SIG-M5 (cell line): ENCODE measurements at regions not wholly inside any gene's neighbourhood (a gene's known extent, or its start where the extent isn't known, plus 50 kb on each side); places are given as distances from the start of the nearest gene placed in this dataset.

ENCODE experiments used
- DNase-seq: peaks from one replicate; lab custom pipeline; 2025; lab: John Stamatoyannopoulos, UW

DNA sequence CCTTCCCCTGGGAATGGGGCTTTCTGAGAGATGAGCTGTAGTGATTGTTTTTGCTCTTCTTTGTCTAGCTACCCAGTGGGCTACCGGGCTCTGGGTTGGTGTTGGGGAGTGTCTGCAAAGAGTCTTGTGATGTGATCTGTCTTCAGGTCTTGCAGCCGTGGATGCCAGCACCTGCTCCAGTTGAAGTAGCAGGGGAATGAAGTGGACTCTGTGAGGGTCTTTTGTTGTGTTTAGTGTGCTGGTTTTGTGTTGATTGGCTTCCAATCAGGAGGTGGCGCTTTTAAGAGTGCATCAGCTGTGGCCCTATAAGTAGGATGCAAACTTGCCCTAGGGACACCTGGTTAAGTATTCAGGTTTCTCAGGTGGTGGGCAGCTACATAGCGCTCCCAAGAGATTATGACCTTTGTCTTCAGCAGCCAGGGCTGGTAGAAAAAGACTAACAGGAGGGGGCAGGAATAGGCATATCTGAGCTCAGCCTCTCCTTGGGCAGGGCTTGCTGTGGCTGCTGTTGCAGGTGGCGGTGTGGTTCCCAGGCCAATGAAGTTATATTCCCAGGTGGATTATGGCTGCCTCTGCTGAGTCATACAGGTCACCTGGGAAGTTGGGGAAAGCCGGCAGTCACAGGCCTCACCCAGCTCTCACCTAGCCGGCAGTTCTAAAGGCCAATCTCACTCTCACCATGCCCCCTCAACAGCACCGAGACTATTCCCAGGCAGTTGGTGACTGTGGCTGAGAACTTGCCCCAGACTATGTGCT is 315.7 kb upstream of the C11orf87 start:
- no peak for DNase-seq

GRCh38 chr11:109109150-109109549 is 312.8 kb upstream of the C11orf87 start:
- no peak for DNase-seq

DNA sequence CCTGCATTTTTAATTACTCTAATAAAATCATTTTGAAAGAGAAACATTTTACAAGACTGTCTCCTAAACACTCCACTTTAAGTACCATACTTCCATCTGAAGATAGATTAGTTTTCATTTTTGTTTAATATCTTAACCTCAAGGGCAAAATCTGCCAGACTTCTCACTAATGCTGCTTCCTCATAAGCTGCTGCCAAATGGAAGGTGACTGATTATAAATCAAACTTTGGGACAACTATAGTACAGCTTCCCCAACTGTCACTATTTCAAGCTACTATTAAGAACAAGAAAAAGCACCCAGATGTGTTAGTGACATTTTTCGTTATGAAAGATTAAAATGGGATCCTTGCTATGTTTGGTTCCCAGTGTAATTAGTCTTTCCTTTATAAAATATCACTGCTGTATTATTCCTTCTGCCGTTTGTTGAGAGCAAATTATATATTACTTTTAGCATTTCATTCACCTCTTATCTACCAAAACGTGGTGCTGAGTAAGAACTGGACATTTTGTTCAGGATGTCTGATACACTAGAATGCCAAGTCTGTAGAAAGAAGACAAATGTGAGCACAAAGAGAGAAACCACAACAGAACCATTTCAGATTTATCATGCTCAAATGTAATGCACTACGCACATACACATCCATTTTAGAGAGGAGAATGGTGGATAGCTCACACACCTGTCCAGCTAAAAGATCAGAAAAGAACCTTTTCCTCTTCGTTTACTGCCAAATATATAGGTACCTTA is 312.2 kb upstream of the C11orf87 start:
- DNase-seq, result no peak

GRCh38 chr11:109112261-109112660 is 309.7 kb upstream of the C11orf87 start:
- no peak for DNase-seq

- DNase-seq, result no peak
Measured at GRCh38 chr11:109112821-109113280, 309.1 kb upstream of the C11orf87 start.

DNA sequence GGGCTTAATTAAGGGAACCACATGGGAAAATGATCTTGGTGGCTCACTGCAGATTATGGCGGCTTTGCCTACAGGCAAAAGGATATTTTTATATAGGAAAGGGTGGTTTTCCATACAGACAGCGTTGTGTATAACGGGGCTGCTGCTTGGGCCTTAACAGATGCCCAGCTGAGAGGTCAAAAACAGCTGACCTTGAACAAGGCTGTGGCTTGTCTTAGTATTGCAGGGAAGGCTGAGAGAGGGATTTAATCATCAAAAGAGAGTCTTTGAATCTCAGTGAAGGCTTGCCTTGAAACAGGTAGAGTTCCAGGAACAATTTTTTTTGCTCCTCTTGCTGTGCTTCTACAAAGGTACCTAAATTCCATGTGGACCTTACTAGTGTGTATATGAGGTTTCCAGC is 301.6 kb upstream of the C11orf87 start:
- DNase-seq, result no peak

DNA sequence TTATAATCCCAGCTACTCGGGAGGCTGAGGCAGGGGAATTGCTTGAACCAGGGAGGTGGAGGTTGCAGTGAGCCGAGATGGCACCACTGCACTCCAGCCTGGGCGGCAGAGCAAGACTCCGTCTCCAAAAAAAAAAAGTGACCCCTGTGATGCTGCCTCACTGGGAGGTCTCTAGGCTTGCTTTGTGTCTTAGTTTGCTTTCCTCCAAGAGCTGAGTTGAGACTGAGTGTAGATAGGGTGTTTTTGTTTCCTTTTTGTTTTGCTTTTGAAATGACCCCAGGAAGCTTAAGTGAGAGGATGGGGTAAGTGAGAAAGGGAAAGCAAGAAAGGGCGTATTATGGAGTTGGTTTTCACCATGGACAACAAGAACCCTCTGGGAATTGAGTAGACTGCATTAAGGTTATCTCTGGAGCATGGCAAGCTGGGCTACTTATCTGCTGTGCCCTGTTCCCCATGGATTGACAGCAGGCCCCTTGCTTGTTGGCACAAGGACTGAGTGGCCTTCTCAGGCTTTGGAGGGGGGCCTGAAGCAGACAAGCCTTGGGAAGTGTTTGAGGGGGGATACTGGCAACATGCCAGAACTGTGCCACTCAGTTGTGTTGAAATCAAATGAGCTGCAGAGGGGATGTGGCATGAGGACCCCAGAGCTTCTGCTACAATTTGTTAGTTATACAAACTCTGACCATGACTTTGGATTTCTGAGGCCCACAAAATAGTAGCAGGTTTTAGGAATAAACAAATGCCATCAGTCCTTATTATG is 300.6 kb upstream of the C11orf87 start:
- DNase-seq, result no peak

DNA sequence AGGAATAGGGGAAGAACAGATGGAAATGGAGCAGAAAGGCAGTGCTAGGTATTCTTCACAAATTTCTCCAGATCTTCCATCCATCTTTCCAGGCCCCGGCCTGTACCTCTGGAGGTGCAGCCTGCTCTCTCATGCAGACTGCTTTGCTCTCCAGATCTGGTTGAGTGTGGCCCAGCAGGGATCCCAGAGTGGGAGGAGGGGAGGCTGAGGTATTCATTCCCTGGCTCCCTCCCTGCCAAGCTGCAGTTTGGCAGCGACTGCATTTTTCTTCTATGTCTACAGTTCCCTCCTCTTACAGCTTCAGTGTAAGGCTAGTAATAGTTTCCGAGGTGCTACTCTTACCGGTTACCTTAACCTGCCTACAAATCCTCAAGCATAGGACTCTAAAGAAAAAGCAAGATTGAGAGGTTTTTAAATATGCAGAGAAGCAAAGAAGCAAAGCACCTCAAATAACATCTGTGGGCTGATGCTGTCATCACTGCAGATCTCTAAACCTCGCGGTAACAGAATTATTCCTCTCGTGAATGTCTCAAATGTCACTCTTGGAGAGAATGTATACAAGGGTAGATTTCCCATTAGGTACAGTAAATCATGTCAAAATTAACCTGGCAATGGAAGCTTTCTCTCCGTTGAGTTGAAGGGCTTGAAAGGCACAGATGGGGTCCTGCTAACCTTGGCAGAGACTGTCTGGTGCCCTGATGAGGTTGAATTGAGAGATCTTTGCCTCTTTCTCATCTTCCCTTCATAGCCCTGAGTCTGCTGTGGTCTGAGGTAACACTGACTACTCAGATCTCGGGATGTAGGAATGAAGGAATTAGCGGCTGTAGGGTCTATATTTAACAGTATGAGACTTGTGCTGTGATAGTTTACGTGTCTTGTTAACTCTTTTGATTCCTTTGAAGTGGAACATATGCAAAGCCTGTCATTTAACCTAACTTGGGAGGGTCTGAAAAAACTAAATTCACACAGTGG is 297.9 kb upstream of the C11orf87 start:
- DNase-seq, result no peak

GRCh38 chr11:109130910-109131309 is 291.1 kb upstream of the C11orf87 start:
- DNase-seq, result no peak

DNA sequence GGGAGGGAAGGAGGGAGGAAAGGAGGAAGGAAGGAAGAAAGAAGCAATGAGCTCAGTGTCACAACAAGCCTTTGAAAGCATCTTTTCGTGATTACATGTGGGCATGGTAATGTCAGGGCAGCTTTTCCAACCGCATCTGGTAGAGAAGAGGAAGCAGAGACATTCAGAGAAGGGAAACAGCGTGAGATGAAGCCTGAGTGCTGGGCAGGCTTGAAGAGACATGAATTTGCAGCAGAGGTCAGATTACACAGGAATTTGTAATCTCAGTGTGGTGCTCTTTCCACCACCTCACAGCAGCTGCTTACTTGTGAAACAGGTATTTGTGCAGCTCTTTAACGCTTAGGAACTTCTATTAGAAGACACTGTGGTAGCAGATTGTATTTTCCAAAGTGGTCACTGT is 289.5 kb upstream of the C11orf87 start:
- DNase-seq, result no peak

DNA sequence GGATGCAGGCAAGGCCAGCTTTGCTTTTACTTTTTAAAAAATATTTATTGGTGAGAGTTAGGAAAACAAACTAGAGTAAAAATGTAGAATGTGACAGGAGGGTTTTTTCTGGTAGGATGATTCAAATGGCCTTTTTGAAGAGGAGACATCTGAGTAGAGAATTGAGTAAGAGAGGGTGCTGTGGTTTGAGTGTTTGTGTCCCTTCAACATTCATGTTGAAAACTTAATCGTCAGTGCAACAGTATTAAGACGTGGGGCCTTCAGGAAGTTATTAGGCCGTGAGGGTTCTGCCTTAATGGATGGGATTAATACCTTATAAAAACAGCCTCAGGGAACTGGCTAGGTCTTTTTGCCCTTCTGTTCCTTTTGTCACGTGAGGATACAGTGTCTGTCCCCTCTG is 288.8 kb upstream of the C11orf87 start:
- DNase-seq, result no peak

- no peak for DNase-seq
Measured at GRCh38 chr11:109135627-109136026, 286.4 kb upstream of the C11orf87 start.

GRCh38 chr11:109138196-109138595 is 283.8 kb upstream of the C11orf87 start:
- no peak for DNase-seq

DNA sequence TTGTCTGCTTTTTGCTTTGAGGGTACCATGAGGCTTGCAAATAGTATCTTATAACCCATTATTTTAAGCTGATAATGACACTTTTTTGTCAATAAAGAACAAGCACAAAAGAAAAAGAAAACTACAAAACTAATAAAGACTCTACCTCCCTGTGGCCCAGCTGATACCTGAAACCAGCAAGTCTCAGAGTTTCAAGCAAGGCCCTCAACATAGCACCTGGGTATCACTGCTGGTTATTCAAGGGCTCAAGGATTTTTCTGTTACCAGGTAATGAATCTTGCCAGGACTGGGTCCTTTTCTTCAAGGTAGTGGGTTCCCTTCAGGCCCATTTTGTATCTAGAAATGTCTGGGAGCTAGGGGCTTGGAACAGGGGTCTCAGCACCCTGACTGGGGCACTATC is 281.6 kb upstream of the C11orf87 start:
- no peak for DNase-seq

DNA sequence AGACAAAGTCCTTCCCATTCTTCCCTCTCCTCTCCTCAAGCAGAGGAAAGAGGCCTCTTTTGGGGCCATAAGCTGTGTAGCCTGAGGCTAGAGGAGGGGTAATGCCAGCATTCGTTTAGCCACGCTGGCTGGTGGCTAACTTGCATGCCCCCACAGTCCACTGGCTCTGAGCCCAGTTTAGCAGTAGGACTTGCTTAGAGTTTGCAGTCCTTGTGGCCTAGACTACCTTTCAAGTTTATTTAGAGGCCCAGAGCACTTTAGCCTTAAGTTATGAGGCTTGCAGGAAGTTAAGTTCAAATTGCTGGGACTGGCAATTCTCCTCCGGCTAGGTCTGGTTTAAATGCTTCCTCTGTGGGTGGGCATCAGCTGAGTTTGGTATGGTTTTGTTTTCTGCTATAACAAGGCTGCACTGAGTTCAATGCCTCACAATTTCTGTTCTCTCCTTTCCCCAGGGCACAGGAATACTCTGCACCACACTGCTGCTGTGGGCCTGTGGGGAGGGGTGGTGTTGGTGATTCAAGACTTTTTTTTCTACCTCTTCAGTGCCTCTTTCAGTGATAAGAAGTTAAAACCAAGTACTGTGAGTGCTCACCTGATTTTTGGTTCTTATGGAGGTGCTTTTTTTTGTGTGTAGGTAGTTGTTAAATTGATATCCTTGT is 281.0 kb upstream of the C11orf87 start:
- no peak for DNase-seq

- DNase-seq, result no peak
Measured at GRCh38 chr11:109145287-109145686, 276.7 kb upstream of the C11orf87 start.

- DNase-seq, result no peak
Measured at GRCh38 chr11:109147726-109148125, 274.3 kb upstream of the C11orf87 start.

DNA sequence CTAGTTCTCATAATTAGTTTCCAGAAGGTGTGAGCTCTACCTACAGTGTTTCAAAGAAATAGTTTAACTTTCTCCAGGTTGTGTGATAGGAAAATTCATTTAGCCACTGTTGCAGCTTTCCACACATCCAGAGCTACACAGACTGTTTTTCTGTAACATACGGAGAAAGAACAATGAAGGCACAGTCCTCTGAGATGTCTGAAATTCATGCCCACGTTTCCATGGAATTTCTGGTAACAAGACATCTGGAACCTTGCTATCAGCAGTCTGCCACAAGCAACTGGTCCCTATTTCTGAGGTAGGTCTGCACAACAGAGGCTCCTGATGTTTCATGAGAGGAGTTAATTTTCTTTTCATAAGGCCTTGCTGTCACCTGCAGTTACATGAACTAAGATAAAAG is 273.3 kb upstream of the C11orf87 start:
- DNase-seq, result no peak

DNA sequence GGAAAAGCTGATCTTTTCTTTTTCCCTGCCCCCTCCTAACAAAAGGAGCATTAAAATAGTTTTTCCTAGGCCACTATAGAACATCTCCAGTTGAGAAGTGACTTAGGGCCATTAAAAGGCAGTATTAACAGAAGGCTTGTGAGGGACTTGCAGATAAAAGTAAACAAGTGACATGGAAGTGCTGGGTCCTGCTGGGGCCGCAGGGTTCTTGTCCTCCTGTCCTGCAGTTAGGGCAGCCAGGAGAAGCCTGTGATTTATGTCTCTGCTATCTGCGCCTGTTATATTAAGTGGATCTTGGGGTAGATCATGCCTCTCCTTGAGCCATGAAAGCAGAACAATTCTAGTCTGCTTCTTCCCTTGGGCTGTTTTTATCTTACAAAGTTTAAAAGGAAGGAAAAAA is 271.4 kb upstream of the C11orf87 start:
- no peak for DNase-seq

DNA sequence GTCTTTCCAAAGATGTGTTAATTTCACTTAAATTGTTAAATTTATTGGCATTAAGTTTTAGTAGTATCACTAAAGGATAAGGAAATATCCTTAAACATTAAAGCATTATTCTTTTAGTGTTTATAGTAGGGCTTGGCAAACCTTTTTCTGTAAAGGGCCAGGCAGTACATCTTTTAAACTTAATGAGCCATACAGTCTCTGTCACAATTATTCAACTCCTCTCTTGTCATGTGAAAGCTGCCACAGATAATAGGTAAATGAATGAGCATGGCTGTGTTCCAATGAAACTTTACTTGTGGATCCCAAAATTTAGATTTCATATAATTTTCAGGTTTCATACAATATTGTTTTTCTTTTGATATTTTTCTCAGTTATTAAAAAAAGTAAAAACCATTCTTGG is 268.2 kb upstream of the C11orf87 start:
- DNase-seq, result no peak

GRCh38 chr11:109155291-109155690 is 266.7 kb upstream of the C11orf87 start:
- no peak for DNase-seq
